ENCODE measurements at regions not wholly inside any gene's neighbourhood (a gene's known extent, or its start where the extent isn't known, plus 50 kb on each side); places are given as distances from the start of the nearest gene placed in this dataset.

DNA sequence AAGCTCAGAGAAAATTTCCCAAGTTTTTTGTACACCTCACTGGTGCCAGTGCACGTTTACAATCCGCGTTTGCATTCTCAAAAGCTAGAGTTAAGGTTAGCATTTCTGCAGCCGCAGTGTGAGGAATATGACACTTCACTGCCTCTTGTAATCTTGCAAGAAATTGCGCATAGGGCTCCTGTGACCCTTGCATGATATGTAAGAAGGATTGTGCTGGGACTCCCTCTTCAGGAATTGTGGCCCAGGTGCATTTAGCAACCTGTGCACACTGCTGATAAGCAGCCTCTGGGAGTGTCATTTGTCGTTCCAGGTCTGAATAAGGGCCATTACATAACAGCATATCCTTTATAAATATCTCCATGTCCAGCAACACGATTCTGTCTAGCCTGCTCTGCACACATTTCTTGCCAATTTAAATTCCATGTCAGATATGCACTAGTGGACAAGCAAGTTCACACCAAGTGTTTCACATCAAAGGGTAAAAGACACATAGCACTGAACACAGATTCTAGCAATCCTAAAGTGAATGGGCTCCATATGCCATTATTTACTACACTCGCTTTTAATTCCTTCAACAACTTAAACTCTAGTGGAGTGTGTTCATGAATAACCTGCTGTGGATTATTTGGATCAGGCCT lies 69.2 kb upstream of the INCENP start:
- H3K27ac ChIP-seq (ENCODE audit: low read depth, low read length), result no peak overlapping the region
- 94% methylated on average over 7 of the region's 8 CpGs for WGBS
- H3K4me1 ChIP-seq (ENCODE audit: insufficient read depth, low read length), result no peaks in the 10 kb centered on the region
- no peak overlapping the region for H3K4me3 ChIP-seq (ENCODE audit: low read length)
- no peaks in the 10 kb centered on the region for H3K27me3 ChIP-seq (ENCODE audit: insufficient read depth, low read length)
- no peak overlapping the region for H3K9ac ChIP-seq (ENCODE audit: low read depth, low read length)
- H3K9me3 ChIP-seq (ENCODE audit: insufficient read depth, low read depth, low read length), result no peaks in the 10 kb centered on the region
- no peaks in the 10 kb centered on the region for H3K36me3 ChIP-seq (ENCODE audit: insufficient read depth, low read length)

DNA sequence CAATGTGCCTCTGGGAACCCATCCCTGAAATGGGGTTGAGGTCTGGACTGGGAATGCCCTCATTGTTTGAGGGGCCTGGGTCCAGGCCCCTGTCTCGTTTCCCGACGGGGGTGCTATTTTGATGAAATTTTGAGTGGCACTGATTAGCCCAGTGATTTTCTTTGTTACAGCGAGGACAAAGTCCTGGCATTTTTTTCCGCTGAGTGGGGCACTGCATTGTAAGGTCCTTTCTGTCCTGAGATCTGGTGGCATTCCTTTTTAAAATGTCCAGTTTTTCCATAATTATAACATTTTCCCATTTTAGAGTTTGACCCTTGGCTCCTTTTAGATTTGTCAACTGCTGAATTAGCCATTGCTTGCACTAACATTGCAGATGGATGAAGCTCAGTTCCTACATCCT lies 69.7 kb upstream of the INCENP start:
- no peaks in the 10 kb centered on the region for H3K27me3 ChIP-seq (ENCODE audit: insufficient read depth, low read length)
- 95% methylated on average over 5 of the region's 5 CpGs for WGBS
- H3K27ac ChIP-seq (ENCODE audit: low read depth, low read length), result no peak overlapping the region
- H3K9me3 ChIP-seq (ENCODE audit: insufficient read depth, low read depth, low read length), result no peaks in the 10 kb centered on the region
- H3K36me3 ChIP-seq (ENCODE audit: insufficient read depth, low read length), result no peaks in the 10 kb centered on the region
- no peaks in the 10 kb centered on the region for H3K4me1 ChIP-seq (ENCODE audit: insufficient read depth, low read length)
- H3K4me3 ChIP-seq (ENCODE audit: low read length), result no peak overlapping the region
- no peak overlapping the region for H3K9ac ChIP-seq (ENCODE audit: low read depth, low read length)

DNA sequence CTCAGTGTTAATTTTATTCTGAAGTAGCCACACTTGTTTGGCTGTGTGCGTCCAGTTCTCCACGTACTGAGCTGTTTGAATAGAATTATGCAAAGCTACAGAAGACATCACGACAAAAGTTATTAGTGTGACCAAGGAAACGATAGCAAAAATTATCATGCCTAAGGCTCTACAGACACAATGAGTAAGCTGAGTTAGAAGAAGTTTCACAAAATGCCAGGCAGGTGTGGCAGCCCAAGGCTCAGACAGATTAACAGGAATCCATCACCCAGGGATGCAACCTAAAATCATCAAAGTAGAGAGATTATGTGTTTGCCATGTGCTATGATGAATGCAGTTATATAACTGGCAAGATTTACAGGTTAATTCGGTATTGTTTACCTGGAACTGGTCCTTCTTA lies 73.1 kb upstream of the INCENP start:
- H3K27ac ChIP-seq (ENCODE audit: low read depth, low read length), result no peak overlapping the region
- H3K9ac ChIP-seq (ENCODE audit: low read depth, low read length), result no peak overlapping the region
- no peak overlapping the region for H3K4me3 ChIP-seq (ENCODE audit: low read length)
- H3K36me3 ChIP-seq (ENCODE audit: insufficient read depth, low read length), result no peaks in the 10 kb centered on the region
- no peaks in the 10 kb centered on the region for H3K4me1 ChIP-seq (ENCODE audit: insufficient read depth, low read length)
- no peaks in the 10 kb centered on the region for H3K27me3 ChIP-seq (ENCODE audit: insufficient read depth, low read length)
- no peaks in the 10 kb centered on the region for H3K9me3 ChIP-seq (ENCODE audit: insufficient read depth, low read depth, low read length)
- WGBS, result 97% methylated on average over 5 of the region's 5 CpGs

DNA sequence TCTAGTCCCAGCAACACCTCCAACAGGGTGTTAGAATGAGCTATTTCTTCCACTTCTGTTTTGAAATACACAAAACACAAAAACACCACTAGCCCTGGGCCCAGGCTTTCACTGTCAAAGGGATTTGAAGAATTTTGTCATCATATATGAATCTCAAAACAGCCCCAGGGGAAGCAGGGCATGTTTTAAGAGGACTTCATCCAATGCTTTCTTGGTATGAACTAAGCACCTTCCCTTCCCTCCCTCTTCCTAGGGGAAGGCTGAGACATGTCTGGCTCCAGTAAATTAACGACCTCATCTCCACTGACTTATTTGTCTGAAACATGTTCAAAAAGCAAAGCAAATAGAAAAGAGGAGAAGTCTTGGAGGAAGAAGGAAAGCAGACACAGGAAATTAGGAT lies 75.7 kb upstream of the INCENP start:
- Histone ChIP-seq H3K4me1 (ENCODE audit: insufficient read depth, low read length) (no peaks in the 10 kb centered on the region), H3K9ac (ENCODE audit: low read depth, low read length) (no peak overlapping the region), H3K27ac (ENCODE audit: low read depth, low read length) (no peak overlapping the region), H3K4me3 (ENCODE audit: low read length) (no peak overlapping the region), H3K27me3 (ENCODE audit: insufficient read depth, low read length) (no peaks in the 10 kb centered on the region), H3K36me3 (ENCODE audit: insufficient read depth, low read length) (no peaks in the 10 kb centered on the region), H3K9me3 (ENCODE audit: insufficient read depth, low read depth, low read length) (no peaks in the 10 kb centered on the region)
- no CpG with 5 or more reads among the region's 1 CpG for whole genome bisulfite sequencing

DNA sequence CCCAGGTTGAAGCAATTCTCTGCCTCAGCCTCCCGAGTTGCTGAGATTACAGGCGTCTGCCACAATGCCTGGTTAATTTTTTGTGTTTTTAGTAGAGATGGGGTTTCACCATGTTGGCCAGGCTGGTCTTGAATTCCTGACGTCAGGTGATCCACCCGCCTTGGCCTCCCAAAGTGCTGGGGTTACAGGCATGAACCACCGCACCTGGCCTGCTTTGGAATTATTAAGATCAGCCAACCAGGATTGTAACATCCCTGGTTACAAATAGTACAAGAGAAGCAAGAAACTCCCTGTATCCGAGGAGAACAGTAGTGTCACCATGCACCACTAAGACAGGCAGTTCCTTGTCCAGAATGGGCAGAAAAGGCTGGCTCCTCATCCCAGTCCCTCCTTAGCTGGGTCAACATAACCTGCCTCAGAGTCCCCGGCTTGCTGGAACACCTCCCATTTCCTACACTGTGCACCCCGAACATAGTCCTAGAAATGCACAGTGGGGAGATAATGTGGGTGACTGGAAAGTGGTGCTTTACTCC lies 77.2 kb upstream of the INCENP start:
- Histone ChIP-seq H3K27me3 (ENCODE audit: insufficient read depth, low read length) (no peaks in the 10 kb centered on the region), H3K9me3 (ENCODE audit: insufficient read depth, low read depth, low read length) (no peaks in the 10 kb centered on the region), H3K36me3 (ENCODE audit: insufficient read depth, low read length) (no peaks in the 10 kb centered on the region), H3K4me3 (ENCODE audit: low read length) (no peak overlapping the region), H3K27ac (ENCODE audit: low read depth, low read length) (no peak overlapping the region), H3K4me1 (ENCODE audit: insufficient read depth, low read length) (no peaks in the 10 kb centered on the region), H3K9ac (ENCODE audit: low read depth, low read length) (no peak overlapping the region)
- 88% methylated on average over 8 of the region's 8 CpGs for WGBS

DNA sequence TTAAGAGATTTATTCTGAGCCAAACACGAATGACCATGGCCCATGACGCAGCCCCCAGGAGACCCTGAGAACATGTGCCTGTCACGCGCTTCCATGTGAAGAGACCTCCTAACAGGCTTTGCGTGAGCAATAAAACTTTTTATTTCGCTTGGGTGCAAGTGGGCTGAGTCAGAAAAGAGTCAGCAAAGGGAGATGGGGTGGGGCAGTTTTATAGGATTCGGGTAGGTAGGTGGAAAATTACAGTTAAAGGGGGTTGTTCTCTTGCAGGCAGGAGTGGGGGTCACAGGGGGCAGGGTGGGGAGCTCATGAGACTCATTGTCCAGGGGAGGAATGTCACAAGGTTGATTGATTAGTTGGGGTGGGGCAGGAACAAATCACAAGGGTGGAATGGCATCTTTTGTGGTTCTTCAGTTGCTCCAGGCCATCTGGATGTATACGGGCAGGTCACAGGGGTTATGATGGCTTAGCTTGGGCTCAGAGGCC lies 77.2 kb upstream of the FTH1 start:
- no peak overlapping the region for H3K9ac ChIP-seq (ENCODE audit: low read depth, low read length)
- H3K27ac ChIP-seq (ENCODE audit: low read depth, low read length), result no peak overlapping the region
- no peaks in the 10 kb centered on the region for H3K4me1 ChIP-seq (ENCODE audit: insufficient read depth, low read length)
- 90% methylated on average over 8 of the region's 8 CpGs for WGBS
- no peaks in the 10 kb centered on the region for H3K36me3 ChIP-seq (ENCODE audit: insufficient read depth, low read length)
- H3K9me3 ChIP-seq (ENCODE audit: insufficient read depth, low read depth, low read length), result no peaks in the 10 kb centered on the region
- H3K27me3 ChIP-seq (ENCODE audit: insufficient read depth, low read length), result no peaks in the 10 kb centered on the region
- H3K4me3 ChIP-seq (ENCODE audit: low read length), result no peak overlapping the region

DNA sequence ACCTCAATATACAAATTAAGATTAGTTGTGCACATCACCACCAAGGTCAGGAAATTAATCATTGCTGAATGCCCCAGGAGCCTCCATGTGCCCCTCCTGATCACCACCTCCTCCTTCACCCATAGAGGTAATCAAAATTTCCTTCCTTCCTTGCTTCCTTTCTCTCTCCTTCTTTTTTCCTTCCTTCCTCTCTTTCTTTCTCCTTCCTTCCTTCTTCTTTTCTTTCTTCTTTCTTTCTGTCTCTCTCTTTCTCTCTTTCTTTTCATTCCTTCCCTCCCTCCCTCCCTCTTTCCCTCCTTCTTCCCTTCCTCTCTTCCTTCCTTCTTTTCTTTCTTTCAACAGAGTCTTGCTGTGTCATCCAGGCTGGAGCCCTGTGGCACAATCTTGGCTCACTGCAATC lies 67.9 kb upstream of the FTH1 start:
- Histone ChIP-seq H3K4me1 (ENCODE audit: insufficient read depth, low read length) (no peaks in the 10 kb centered on the region), H3K9ac (ENCODE audit: low read depth, low read length) (no peak overlapping the region), H3K27me3 (ENCODE audit: insufficient read depth, low read length) (no peaks in the 10 kb centered on the region), H3K4me3 (ENCODE audit: low read length) (no peak overlapping the region), H3K9me3 (ENCODE audit: insufficient read depth, low read depth, low read length) (no peaks in the 10 kb centered on the region), H3K27ac (ENCODE audit: low read depth, low read length) (no peak overlapping the region), H3K36me3 (ENCODE audit: insufficient read depth, low read length) (no peaks in the 10 kb centered on the region)

DNA sequence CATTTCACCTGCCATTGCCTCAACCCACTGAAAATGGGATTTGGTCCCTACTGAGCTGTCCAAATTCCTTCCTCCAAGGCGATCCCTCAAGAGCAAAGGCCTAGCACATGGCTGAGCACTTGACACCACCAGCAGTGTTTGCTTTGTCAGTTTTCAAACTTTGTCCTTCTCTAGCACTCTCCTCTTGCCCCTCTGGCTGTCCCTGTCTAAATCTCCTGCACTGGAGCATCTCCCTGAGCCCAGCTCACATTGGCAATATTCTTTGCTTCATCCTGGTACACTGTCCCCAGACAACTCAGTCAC lies 66.6 kb upstream of the FTH1 start:
- no peaks in the 10 kb centered on the region for H3K36me3 ChIP-seq (ENCODE audit: insufficient read depth, low read length)
- no peak overlapping the region for H3K4me3 ChIP-seq (ENCODE audit: low read length)
- no peaks in the 10 kb centered on the region for H3K4me1 ChIP-seq (ENCODE audit: insufficient read depth, low read length)
- no peaks in the 10 kb centered on the region for H3K27me3 ChIP-seq (ENCODE audit: insufficient read depth, low read length)
- WGBS, result 96% methylated on average over 1 of the region's 1 CpG
- H3K9me3 ChIP-seq (ENCODE audit: insufficient read depth, low read depth, low read length), result no peaks in the 10 kb centered on the region
- no peak overlapping the region for H3K27ac ChIP-seq (ENCODE audit: low read depth, low read length)
- H3K9ac ChIP-seq (ENCODE audit: low read depth, low read length), result no peak overlapping the region

DNA sequence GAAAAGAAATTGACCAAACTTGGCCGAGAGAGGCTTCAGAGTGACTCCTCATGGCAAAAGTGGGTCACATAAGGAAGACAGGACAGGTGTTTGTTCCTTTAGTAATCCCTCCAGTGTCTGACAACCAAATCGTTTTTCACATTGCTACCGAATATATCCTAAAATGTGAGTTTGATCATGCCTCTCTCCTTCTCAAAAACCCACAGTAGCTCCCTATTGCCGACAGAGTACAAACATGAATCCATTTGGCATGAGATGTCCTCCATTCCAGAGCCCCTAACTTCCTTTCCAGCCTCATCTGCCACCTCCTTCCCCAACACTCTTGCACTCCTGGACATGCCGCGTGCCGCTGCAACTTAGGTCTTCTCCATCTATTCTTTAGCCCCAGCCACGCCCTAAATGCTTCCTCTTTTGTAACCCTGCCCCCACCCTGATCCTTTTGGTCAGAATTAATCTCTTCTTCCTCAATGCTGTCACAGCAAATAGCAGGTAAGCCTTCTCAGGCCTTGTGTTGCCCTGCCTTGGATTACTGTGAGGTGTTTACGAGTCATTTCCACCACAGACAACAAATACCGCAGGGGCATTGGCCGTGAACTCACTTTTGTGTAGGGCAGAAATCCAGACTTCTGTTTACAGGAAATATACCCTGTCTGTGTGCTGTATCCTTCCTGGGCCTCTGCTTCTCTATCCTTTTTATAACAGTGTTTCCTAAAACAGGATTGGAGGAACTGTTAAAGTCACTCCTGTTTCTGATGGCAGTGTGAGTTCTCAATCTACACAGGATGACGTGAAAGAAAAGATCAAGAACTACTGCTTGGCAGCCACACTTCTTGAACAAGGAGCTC lies 66.0 kb upstream of the FTH1 start:
- no peaks in the 10 kb centered on the region for H3K9me3 ChIP-seq (ENCODE audit: insufficient read depth, low read depth, low read length)
- H3K4me1 ChIP-seq (ENCODE audit: insufficient read depth, low read length), result no peaks in the 10 kb centered on the region
- no peaks in the 10 kb centered on the region for H3K36me3 ChIP-seq (ENCODE audit: insufficient read depth, low read length)
- WGBS, result 84% methylated on average over 12 of the region's 12 CpGs
- H3K27me3 ChIP-seq (ENCODE audit: insufficient read depth, low read length), result no peaks in the 10 kb centered on the region
- no peak overlapping the region for H3K4me3 ChIP-seq (ENCODE audit: low read length)
- H3K27ac ChIP-seq (ENCODE audit: low read depth, low read length), result no peak overlapping the region
- no peak overlapping the region for H3K9ac ChIP-seq (ENCODE audit: low read depth, low read length)

DNA sequence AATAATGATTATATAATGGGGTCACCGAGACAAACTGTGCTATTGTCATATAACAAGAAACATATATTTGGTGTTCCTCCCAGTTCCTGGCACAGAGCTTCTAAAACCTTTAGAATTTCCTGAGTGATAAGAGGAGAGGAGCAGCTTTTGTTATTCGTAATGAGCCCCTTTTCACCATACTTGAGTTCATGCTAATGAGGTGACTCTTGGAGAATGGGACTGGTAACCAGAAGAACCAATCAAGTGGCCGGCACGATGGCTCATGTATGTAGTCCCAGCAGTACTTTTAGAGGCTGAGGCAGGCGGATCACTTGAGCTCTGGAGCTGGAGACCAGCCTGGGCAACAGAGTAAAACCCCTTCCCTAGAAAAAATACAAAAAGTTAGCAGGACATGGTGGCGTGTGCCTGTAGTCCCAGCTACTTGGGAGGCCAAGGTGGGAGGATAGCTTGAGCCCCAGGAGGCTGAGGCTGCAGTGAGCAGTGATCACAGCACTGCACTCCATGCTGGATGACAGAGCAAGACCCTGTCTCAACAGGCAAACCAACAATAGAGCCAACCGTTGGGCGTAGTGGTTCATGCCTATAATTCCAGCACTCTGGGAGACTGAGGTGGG lies 62.7 kb upstream of the FTH1 start:
- Histone ChIP-seq H3K9me3 (ENCODE audit: insufficient read depth, low read depth, low read length) (no peaks in the 10 kb centered on the region), H3K9ac (ENCODE audit: low read depth, low read length) (no peak overlapping the region), H3K4me1 (ENCODE audit: insufficient read depth, low read length) (no peaks in the 10 kb centered on the region), H3K36me3 (ENCODE audit: insufficient read depth, low read length) (no peaks in the 10 kb centered on the region), H3K27me3 (ENCODE audit: insufficient read depth, low read length) (no peaks in the 10 kb centered on the region), H3K4me3 (ENCODE audit: low read length) (no peak overlapping the region), H3K27ac (ENCODE audit: low read depth, low read length) (0 out of 2 replicates have a peak overlapping the region, but pooled peaks have one; percentile 40)
- 58% methylated on average over 8 of the region's 8 CpGs for WGBS

DNA sequence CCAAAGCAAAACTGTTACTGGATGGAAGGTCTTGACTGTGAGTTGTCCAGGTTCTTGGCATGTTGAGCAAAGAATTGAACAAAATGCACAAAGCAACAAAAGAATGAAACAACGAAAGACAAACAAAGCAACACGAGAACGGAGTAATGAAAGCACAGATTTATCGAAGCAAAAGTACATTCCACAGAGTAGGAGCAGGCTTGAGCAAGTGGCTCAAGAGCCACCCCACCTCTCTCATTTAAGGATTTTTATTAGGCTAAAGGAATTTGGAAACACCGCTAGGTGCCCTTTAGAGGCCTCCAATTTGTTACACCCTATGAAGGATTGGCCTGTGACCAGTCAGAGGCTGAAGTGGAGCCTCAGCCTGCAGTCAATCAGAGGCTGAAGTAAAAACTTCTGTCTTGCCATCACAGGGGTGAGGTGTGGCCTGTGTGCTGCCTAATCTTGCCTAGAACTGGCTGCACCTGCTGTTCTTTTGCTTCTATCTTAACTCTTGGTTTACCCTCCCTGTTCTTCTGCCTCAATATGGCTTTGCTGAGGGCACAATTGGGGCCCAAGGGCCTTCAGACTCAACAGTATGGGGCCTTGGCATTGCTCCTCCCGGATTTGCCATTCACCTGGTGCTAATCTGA lies 59.4 kb upstream of the FTH1 start:
- H3K4me1 ChIP-seq (ENCODE audit: insufficient read depth, low read length), result no peaks in the 10 kb centered on the region
- H3K27me3 ChIP-seq (ENCODE audit: insufficient read depth, low read length), result no peaks in the 10 kb centered on the region
- H3K9ac ChIP-seq (ENCODE audit: low read depth, low read length), result no peak overlapping the region
- H3K9me3 ChIP-seq (ENCODE audit: insufficient read depth, low read depth, low read length), result 0 out of 2 replicates have a peak, but pooled peaks cover under 1% of the 10 kb centered on the region
- no peak overlapping the region for H3K27ac ChIP-seq (ENCODE audit: low read depth, low read length)
- no peaks in the 10 kb centered on the region for H3K36me3 ChIP-seq (ENCODE audit: insufficient read depth, low read length)
- no peak overlapping the region for H3K4me3 ChIP-seq (ENCODE audit: low read length)
- 96% methylated on average over 6 of the region's 6 CpGs for WGBS

All from HUES64 (cell line).